ENCODE measurements at regions not wholly inside any gene's neighbourhood (a gene's known extent, or its start where the extent isn't known, plus 50 kb on each side); places are given as distances from the start of the nearest gene placed in this dataset.
A peak's percentile ranks its signal among the peaks of the same experiment; 100 is the strongest.

- no peak for DNase-seq
- H3K4me3 ChIP-seq: no peak overlapping the region
- no peaks in the 10 kb centered on the region for H3K9me3 ChIP-seq
- no peak for TF ChIP-seq POLR2A (IDR thresholded peaks at IDR 0.05)
- H3K27ac ChIP-seq: no peak overlapping the region
- intact Hi-C loops (cut with DNase I; ENCODE audit: low total_unique reads): no loop called here
- no peaks in the 10 kb centered on the region for H3K36me3 ChIP-seq
- WGBS, 5 donors: 90 to 95% (median 92%) methylated on average over 6 of the region's 6 CpGs
- H3K27me3 ChIP-seq: no peaks in the 10 kb centered on the region
- H3K4me1 ChIP-seq: no peaks in the 10 kb centered on the region
Observed at GRCh38 chr14:25501749-25502148, 451.8 kb upstream of the STXBP6 start.

- Histone ChIP-seq H3K27ac (no peak overlapping the region), H3K4me1 (no peaks in the 10 kb centered on the region), H3K9me3 (no peaks in the 10 kb centered on the region), H3K36me3 (no peaks in the 10 kb centered on the region), H3K27me3 (no peaks in the 10 kb centered on the region), H3K4me3 (no peak overlapping the region)
- TF ChIP-seq CTCF (IDR thresholded peaks at IDR 0.05): no peak
- TF ChIP-seq POLR2A (IDR thresholded peaks at IDR 0.05): no peak
- TF ChIP-seq EP300 (IDR thresholded peaks at IDR 0.05): no peak
- no peak for TF ChIP-seq POLR2AphosphoS5 (IDR thresholded peaks at IDR 0.05)
- intact Hi-C loops (cut with DNase I; ENCODE audit: low total_unique reads): no loop called here
- 64 to 87% (median 78%) methylated on average over 3 of the region's 3 CpGs for WGBS, 5 donors
- peak in 1 of 2 donors; percentile 4 for DNase-seq
Observed at GRCh38 chr14:25488961-25489360, 439.0 kb upstream of the STXBP6 start.

GRCh38 chr14:25485381-25485780 is 435.4 kb upstream of the STXBP6 start:
- no peak overlapping the region for H3K4me3 ChIP-seq
- intact Hi-C loops (cut with DNase I; ENCODE audit: low total_unique reads): no loop called here
- H3K4me1 ChIP-seq: no peaks in the 10 kb centered on the region
- no peak overlapping the region for H3K27ac ChIP-seq
- H3K36me3 ChIP-seq: no peaks in the 10 kb centered on the region
- H3K27me3 ChIP-seq: no peaks in the 10 kb centered on the region
- H3K9me3 ChIP-seq: no peaks in the 10 kb centered on the region
- peak in 1 of 2 donors; percentile 35 for DNase-seq
- WGBS, 5 donors: 33 to 71% (median 59%) methylated on average over 1 of the region's 1 CpG
- TF ChIP-seq EP300 (IDR thresholded peaks at IDR 0.05) (no peak), CTCF (IDR thresholded peaks at IDR 0.05) (no peak)

- Histone ChIP-seq H3K4me3 (no peak overlapping the region), H3K27ac (no peak overlapping the region), H3K4me1 (no peaks in the 10 kb centered on the region), H3K36me3 (no peaks in the 10 kb centered on the region), H3K27me3 (no peaks in the 10 kb centered on the region), H3K9me3 (no peaks in the 10 kb centered on the region)
- 29 to 51% (median 40%) methylated on average over 1 of the region's 1 CpG for WGBS, 5 donors
- peak in 1 of 2 donors; percentile 2 for DNase-seq
- intact Hi-C loops (cut with DNase I; ENCODE audit: low total_unique reads): no loop called here
- TF ChIP-seq POLR2A (IDR thresholded peaks at IDR 0.05): no peak
- TF ChIP-seq POLR2AphosphoS5 (IDR thresholded peaks at IDR 0.05): no peak
- TF ChIP-seq CTCF (IDR thresholded peaks at IDR 0.05): no peak
- TF ChIP-seq EP300 (IDR thresholded peaks at IDR 0.05): no peak
Observed at GRCh38 chr14:25484906-25485305, 435.0 kb upstream of the STXBP6 start.

- no peaks in the 10 kb centered on the region for H3K9me3 ChIP-seq
- DNase-seq: peak in 1 of 2 donors; percentile 42
- no peaks in the 10 kb centered on the region for H3K36me3 ChIP-seq
- H3K27me3 ChIP-seq: no peaks in the 10 kb centered on the region
- no peak overlapping the region for H3K4me3 ChIP-seq
- no peaks in the 10 kb centered on the region for H3K4me1 ChIP-seq
- WGBS, 5 donors: 76 to 83% (median 77%) methylated on average over 1 of the region's 1 CpG
- H3K27ac ChIP-seq: no peak overlapping the region
- intact Hi-C loops (cut with DNase I; ENCODE audit: low total_unique reads): no loop called here
- no peak for TF ChIP-seq CTCF (IDR thresholded peaks at IDR 0.05)
- no peak for TF ChIP-seq POLR2A (IDR thresholded peaks at IDR 0.05)
- no peak for TF ChIP-seq POLR2AphosphoS5 (IDR thresholded peaks at IDR 0.05)
- TF ChIP-seq EP300 (IDR thresholded peaks at IDR 0.05): no peak
Observed at GRCh38 chr14:25484235-25484634, 434.3 kb upstream of the STXBP6 start.
